ENCODE measurements at regions not wholly inside any gene's neighbourhood (a gene's known extent, or its start where the extent isn't known, plus 50 kb on each side); places are given as distances from the start of the nearest gene placed in this dataset.
A peak's percentile ranks its signal among the peaks of the same experiment; 100 is the strongest.

- H3K79me2 ChIP-seq (replicated peaks; ENCODE audit: insufficient read depth, low read length): no peaks in the 10 kb centered on the region
- H3K9me3 ChIP-seq (ENCODE audit: low read length): no peaks in the 10 kb centered on the region
- H3K4me3 ChIP-seq (ENCODE audit: low read length): no peak overlapping the region
- no peak overlapping the region for H3K27ac ChIP-seq (ENCODE audit: low read length)
- no peak overlapping the region for H3K4me2 ChIP-seq (ENCODE audit: low read length)
- no peaks in the 10 kb centered on the region for H3K9me2 ChIP-seq (ENCODE audit: insufficient read depth, low read length)
- no peaks in the 10 kb centered on the region for H3K27me3 ChIP-seq (ENCODE audit: insufficient read depth, low read depth, low read length)
- no peaks in the 10 kb centered on the region for H3F3A ChIP-seq (ENCODE audit: insufficient read depth, low read length, poor library complexity, severe bottlenecking)
- H2AFZ ChIP-seq (ENCODE audit: low read depth, low read length): no peak overlapping the region
- H4K20me1 ChIP-seq (ENCODE audit: insufficient read depth): no peaks in the 10 kb centered on the region
- no peaks in the 10 kb centered on the region for H3K36me3 ChIP-seq (ENCODE audit: insufficient read depth, low read length)
- TF ChIP-seq MXI1 (conservative IDR thresholded peaks at IDR 0.05; ENCODE audit: poor library complexity, severe bottlenecking): no peak
- TF ChIP-seq, protein P1, sequence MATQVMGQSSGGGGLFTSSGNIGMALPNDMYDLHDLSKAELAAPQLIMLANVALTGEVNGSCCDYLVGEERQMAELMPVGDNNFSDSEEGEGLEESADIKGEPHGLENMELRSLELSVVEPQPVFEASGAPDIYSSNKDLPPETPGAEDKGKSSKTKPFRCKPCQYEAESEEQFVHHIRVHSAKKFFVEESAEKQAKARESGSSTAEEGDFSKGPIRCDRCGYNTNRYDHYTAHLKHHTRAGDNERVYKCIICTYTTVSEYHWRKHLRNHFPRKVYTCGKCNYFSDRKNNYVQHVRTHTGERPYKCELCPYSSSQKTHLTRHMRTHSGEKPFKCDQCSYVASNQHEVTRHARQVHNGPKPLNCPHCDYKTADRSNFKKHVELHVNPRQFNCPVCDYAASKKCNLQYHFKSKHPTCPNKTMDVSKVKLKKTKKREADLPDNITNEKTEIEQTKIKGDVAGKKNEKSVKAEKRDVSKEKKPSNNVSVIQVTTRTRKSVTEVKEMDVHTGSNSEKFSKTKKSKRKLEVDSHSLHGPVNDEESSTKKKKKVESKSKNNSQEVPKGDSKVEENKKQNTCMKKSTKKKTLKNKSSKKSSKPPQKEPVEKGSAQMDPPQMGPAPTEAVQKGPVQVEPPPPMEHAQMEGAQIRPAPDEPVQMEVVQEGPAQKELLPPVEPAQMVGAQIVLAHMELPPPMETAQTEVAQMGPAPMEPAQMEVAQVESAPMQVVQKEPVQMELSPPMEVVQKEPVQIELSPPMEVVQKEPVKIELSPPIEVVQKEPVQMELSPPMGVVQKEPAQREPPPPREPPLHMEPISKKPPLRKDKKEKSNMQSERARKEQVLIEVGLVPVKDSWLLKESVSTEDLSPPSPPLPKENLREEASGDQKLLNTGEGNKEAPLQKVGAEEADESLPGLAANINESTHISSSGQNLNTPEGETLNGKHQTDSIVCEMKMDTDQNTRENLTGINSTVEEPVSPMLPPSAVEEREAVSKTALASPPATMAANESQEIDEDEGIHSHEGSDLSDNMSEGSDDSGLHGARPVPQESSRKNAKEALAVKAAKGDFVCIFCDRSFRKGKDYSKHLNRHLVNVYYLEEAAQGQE (IDR thresholded peaks at IDR 0.05; ENCODE audit: borderline replicate concordance): no peak
- TF ChIP-seq TAF1 (IDR thresholded peaks at IDR 0.05; ENCODE audit: low read depth): no peak
- TF ChIP-seq RAD21 (conservative IDR thresholded peaks at IDR 0.05): no peak
- TF ChIP-seq, protein P2, sequence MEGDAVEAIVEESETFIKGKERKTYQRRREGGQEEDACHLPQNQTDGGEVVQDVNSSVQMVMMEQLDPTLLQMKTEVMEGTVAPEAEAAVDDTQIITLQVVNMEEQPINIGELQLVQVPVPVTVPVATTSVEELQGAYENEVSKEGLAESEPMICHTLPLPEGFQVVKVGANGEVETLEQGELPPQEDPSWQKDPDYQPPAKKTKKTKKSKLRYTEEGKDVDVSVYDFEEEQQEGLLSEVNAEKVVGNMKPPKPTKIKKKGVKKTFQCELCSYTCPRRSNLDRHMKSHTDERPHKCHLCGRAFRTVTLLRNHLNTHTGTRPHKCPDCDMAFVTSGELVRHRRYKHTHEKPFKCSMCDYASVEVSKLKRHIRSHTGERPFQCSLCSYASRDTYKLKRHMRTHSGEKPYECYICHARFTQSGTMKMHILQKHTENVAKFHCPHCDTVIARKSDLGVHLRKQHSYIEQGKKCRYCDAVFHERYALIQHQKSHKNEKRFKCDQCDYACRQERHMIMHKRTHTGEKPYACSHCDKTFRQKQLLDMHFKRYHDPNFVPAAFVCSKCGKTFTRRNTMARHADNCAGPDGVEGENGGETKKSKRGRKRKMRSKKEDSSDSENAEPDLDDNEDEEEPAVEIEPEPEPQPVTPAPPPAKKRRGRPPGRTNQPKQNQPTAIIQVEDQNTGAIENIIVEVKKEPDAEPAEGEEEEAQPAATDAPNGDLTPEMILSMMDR (IDR thresholded peaks at IDR 0.05; ENCODE audit: poor library complexity, severe bottlenecking): no peak
- no peak for TF ChIP-seq EP300 (conservative IDR thresholded peaks at IDR 0.05; ENCODE audit: poor library complexity, severe bottlenecking)
- no peak for TF ChIP-seq EZH2 (IDR thresholded peaks at IDR 0.05; ENCODE audit: borderline replicate concordance, insufficient read depth, low read length, poor library complexity, severe bottlenecking)
- TF ChIP-seq POLR2AphosphoS5 (IDR thresholded peaks at IDR 0.05): no peak
- no peak for TF ChIP-seq SMC3 (conservative IDR thresholded peaks at IDR 0.05; ENCODE audit: poor library complexity)
- no peak overlapping the region for H3K9ac ChIP-seq (ENCODE audit: low read length)
Observed at GRCh38 chr14:57091030-57091608, 177.6 kb downstream of the EXOC5 start.

DNA sequence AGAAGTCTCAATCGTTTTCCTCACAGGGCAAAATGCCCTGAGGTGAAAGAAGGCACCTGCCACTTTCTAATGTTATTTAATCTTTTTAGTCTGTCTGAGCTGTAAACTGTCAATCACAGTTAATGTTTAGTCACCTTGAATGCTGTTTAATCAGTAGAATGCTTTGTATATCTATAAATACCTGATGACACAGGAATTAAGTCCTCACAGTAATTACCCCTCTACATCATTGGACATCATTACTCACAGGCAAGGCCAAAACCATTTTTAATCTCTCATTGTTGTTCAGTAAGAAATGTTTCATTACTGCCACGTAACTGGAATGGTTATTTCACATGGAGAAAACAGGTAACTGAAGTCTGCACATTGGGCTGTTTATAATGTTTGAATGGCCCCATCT, 178.8 kb downstream of the EXOC5 start:
- Histone ChIP-seq H3K9ac (ENCODE audit: low read length) (no peak overlapping the region), H2AFZ (ENCODE audit: low read depth, low read length) (no peak overlapping the region), H3K4me3 (ENCODE audit: low read length) (peak overlapping the region; percentile 30), H4K20me1 (ENCODE audit: insufficient read depth) (no peaks in the 10 kb centered on the region), H3K36me3 (ENCODE audit: insufficient read depth, low read length) (no peaks in the 10 kb centered on the region), H3F3A (ENCODE audit: insufficient read depth, low read length, poor library complexity, severe bottlenecking) (no peaks in the 10 kb centered on the region), H3K27me3 (ENCODE audit: insufficient read depth, low read depth, low read length) (no peaks in the 10 kb centered on the region), H3K4me2 (ENCODE audit: low read length) (peak overlapping the region; percentile 26), H3K9me3 (ENCODE audit: low read length) (no peaks in the 10 kb centered on the region), H3K9me2 (ENCODE audit: insufficient read depth, low read length) (no peaks in the 10 kb centered on the region), H3K27ac (ENCODE audit: low read length) (no peak overlapping the region), H3K79me2 (replicated peaks; ENCODE audit: insufficient read depth, low read length) (no peaks in the 10 kb centered on the region)
- TF ChIP-seq, protein P2 (IDR thresholded peaks at IDR 0.05; ENCODE audit: poor library complexity, severe bottlenecking): no peak
- TF ChIP-seq EZH2 (IDR thresholded peaks at IDR 0.05; ENCODE audit: borderline replicate concordance, insufficient read depth, low read length, poor library complexity, severe bottlenecking) (no peak), POLR2AphosphoS5 (IDR thresholded peaks at IDR 0.05) (peak; percentile 27), SMC3 (conservative IDR thresholded peaks at IDR 0.05; ENCODE audit: poor library complexity) (no peak), EP300 (conservative IDR thresholded peaks at IDR 0.05; ENCODE audit: poor library complexity, severe bottlenecking) (peak; percentile 58)

All from neural cell (in vitro differentiated cells).